Ascending aorta (tissue), 2 donors: ENCODE measurements at regions not wholly inside any gene's neighbourhood (a gene's known extent, or its start where the extent isn't known, plus 50 kb on each side); places are given as distances from the start of the nearest gene placed in this dataset.

Experiments used
- DNase-seq, 2 donors: peaks; one replicate each; pipeline ENCODE4 v3.0.0-alpha.2; 2019; ENCODE audit warnings: low spot score in 2 of 2
- H3K27ac ChIP-seq, 2 donors: fragments of 200-600 bp; sonication (generic); one replicate each; pipeline ENCODE4 v1.5.1; 2016 to 2017; ENCODE audit warnings: mild to moderate bottlenecking in 1 of 2
- H3K27me3 ChIP-seq: fragments of 200-600 bp; sonication (generic); one replicate; pipeline ENCODE4 v1.5.1; 2017
- H3K36me3 ChIP-seq, 2 donors: fragments of 200-600 bp; sonication (generic); one replicate each; pipeline ENCODE4 v1.5.1; 2016
- H3K4me1 ChIP-seq, 2 donors: fragments of 200-600 bp; sonication (generic); one replicate each; pipeline ENCODE4 v1.5.1; 2016 to 2017; ENCODE audit warnings: mild to moderate bottlenecking in 1 of 2
- H3K4me3 ChIP-seq, 2 donors: fragments of 200-600 bp; sonication (generic); one replicate each; pipeline ENCODE4 v1.5.1; 2016 to 2017; ENCODE audit warnings: mild to moderate bottlenecking in 1 of 2
- H3K9me3 ChIP-seq, 2 donors: fragments of 200-600 bp; sonication (generic); one replicate each; pipeline ENCODE4 v1.5.1; 2016
- CTCF ChIP-seq, 3 experiments: fragments of 200-600 bp in 2 of 3; fragments of 450-650 bp in 1 of 3; sonication (generic) in 2 of 3; IDR thresholded peaks; one replicate each; pipeline ENCODE4 v1.5.1; 2016 to 2019; ENCODE audit warnings: antibody characterized with exemption in 3 of 3, mild to moderate bottlenecking in 1 of 3, moderate library complexity in 1 of 3
- intact Hi-C: fragments of 100-400 bp; cut with DNase I; formaldehyde crosslinking; loops from one replicate; pipeline ENCODE4 v1.15.1; 2023

DNA sequence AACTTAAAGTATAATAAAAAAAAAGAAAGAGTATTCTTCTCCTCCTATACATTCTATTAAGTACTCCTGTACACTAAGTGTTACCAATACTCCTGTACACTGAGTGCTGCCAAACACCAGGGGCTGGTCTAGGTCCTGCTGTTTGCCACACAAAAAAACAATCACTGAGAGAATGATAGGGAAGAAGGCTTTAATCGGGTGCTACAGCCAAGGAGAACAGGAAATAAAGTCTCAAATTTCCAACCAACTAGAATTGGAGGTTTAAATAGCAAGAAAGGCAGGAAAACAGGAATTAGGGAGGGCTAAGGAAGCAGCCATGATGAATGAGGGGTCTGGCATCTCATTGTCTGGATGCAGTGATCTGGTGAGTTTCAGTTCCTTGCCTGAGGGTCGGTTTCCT lies 239.8 kb downstream of the ZNF674 start:
- TF ChIP-seq CTCF (IDR thresholded peaks at IDR 0.05): no peak
- H3K4me1 ChIP-seq: no peaks in the 10 kb centered on the region
- no peaks in the 10 kb centered on the region for H3K27me3 ChIP-seq
- H3K9me3 ChIP-seq: no peaks in the 10 kb centered on the region
- H3K27ac ChIP-seq: no peak overlapping the region
- intact Hi-C loops: no loop called here
- no peak overlapping the region for H3K4me3 ChIP-seq
- DNase-seq: no peak
- H3K36me3 ChIP-seq: no peaks in the 10 kb centered on the region

DNA sequence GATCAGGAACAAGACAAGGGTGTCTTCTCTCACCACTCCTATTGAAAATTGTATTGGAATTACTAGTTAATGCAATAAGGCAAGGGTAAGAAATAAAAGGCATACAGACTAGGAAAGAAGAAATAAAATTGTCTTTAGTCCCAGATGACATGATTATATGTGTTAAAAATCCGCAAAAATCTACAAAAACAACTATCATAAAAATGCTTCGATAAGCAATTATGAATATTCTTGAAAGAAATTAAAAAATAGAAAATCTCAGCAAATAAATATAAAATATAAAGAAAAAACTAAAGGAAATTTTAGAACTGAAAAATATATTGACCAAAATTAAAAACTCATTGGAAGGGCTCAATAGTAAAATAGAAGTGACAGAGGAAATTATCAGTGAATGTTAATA lies 243.3 kb downstream of the ZNF674 start:
- no peak overlapping the region for H3K27ac ChIP-seq
- H3K36me3 ChIP-seq: no peaks in the 10 kb centered on the region
- DNase-seq: no peak
- intact Hi-C loops: no loop called here
- H3K27me3 ChIP-seq: no peaks in the 10 kb centered on the region
- H3K4me1 ChIP-seq: no peaks in the 10 kb centered on the region
- no peak overlapping the region for H3K4me3 ChIP-seq
- no peaks in the 10 kb centered on the region for H3K9me3 ChIP-seq
- TF ChIP-seq CTCF (IDR thresholded peaks at IDR 0.05): no peak

- Histone ChIP-seq H3K27me3 (no peaks in the 10 kb centered on the region), H3K36me3 (no peaks in the 10 kb centered on the region), H3K4me1 (no peaks in the 10 kb centered on the region), H3K27ac (no peak overlapping the region), H3K4me3 (no peak overlapping the region), H3K9me3 (no peaks in the 10 kb centered on the region)
- no peak for DNase-seq
- intact Hi-C loops: no loop called here
- TF ChIP-seq CTCF (IDR thresholded peaks at IDR 0.05): no peak
Observed at GRCh38 chrX:46298821-46299220, 246.4 kb downstream of the ZNF674 start.

DNA sequence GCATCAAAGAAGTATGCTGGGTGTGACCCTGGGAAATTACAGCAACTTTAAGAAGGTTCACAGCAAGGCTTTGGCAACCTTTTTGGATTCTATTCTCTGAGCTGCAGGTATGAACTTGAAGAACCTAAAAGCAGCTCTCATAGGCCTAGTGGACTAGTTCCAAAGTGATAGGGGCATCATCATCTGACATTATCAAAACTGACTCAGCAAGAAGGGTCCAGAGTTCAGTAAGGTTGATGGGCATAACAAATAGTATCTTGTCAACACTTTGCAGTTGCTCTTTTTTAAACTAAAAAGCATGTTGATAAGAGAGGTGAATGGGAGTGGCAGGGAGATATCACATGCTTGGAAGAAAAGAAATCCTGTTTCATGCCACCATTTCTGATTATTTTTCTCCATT lies 249.3 kb downstream of the ZNF674 start:
- Histone ChIP-seq H3K27ac (no peak overlapping the region), H3K9me3 (no peaks in the 10 kb centered on the region), H3K4me1 (no peaks in the 10 kb centered on the region), H3K4me3 (no peak overlapping the region), H3K27me3 (no peaks in the 10 kb centered on the region), H3K36me3 (no peaks in the 10 kb centered on the region)
- no peak for TF ChIP-seq CTCF (IDR thresholded peaks at IDR 0.05)
- intact Hi-C loops: no loop called here
- no peak for DNase-seq

- Histone ChIP-seq H3K36me3 (no peaks in the 10 kb centered on the region), H3K4me1 (no peaks in the 10 kb centered on the region), H3K27ac (no peak overlapping the region), H3K9me3 (no peaks in the 10 kb centered on the region), H3K4me3 (no peak overlapping the region), H3K27me3 (no peaks in the 10 kb centered on the region)
- no peak for TF ChIP-seq CTCF (IDR thresholded peaks at IDR 0.05)
- intact Hi-C loops: no loop called here
- no peak for DNase-seq
Observed at GRCh38 chrX:46294234-46294633, 251.0 kb downstream of the ZNF674 start.

- no peak overlapping the region for H3K4me3 ChIP-seq
- no peak overlapping the region for H3K27ac ChIP-seq
- H3K9me3 ChIP-seq: no peaks in the 10 kb centered on the region
- no peaks in the 10 kb centered on the region for H3K36me3 ChIP-seq
- no peak for DNase-seq
- TF ChIP-seq CTCF (IDR thresholded peaks at IDR 0.05): no peak
- no peaks in the 10 kb centered on the region for H3K27me3 ChIP-seq
- no peaks in the 10 kb centered on the region for H3K4me1 ChIP-seq
- intact Hi-C loops: no loop called here
Observed at GRCh38 chrX:46279925-46280313, 265.3 kb downstream of the ZNF674 start.
